GM18517 (cell line): ENCODE measurements at regions not wholly inside any gene's neighbourhood (a gene's known extent, or its start where the extent isn't known, plus 50 kb on each side); places are given as distances from the start of the nearest gene placed in this dataset.
"Not testable (repeated sequence)": the region's sequence is repeated elsewhere in the genome, so short reads cannot be mapped to it uniquely, and the experiment has no call there.

Experiments used
- ATAC-seq: cut with Tn5 transposase; IDR thresholded peaks from one replicate; pipeline ENCODE4 v1.9.1; 2021; ENCODE audit warnings: mild to moderate bottlenecking, moderate library complexity; ENCODE audit not compliant: unreplicated experiment

DNA sequence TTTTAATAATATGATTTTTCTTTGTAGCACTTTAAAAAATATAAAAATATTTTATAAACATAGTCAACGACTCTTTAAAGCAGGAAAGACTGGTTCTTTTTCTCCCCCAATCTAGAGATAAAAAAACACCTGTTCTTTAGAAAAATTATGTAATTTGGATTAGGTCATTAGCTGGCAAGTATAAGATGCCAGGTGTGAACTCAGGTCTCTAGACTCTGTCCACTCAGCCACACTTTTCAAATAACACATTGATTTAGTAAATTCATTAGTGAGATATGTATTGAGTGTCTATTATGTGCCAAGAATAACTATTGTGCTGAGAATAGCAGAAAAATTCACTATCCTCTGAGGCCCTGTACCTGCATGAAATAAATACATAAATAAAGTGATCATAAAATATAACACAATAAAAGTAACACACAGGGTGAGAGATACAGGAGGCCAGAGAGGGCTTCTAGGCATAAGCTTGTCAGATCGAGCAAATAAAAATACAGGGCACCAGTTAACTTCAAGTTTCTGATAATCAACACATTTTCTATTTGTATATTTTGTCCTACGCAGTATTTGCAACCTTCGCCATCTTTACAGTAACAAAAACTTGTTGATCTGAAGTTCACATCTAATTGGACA is 867.1 kb upstream of the GBE1 start:
- no peak for ATAC-seq

DNA sequence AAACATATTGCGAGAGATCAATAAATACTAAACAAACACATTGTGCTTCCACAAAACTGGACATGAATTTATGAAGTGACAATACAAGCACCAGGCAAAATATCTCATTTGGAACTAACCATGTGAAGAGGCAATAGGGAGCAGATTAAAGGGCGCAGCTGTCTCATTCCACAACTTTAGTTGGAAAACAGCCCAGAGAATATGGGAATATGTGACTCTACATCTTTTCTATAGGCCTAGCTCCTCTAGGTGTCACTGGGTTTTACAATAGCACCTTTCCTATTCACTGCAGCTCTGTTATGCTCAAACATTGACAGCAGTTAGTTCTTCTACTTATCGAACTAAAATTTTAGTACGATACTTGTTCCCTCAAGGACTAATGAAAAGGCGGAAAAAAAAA is 866.3 kb upstream of the GBE1 start:
- ATAC-seq = no peak

GRCh38 chr3:82620744-82621143 is 859.3 kb upstream of the GBE1 start:
- not testable (repeated sequence) for ATAC-seq

- ATAC-seq = no peak
Observed at GRCh38 chr3:82618594-82618993, 857.1 kb upstream of the GBE1 start.

DNA sequence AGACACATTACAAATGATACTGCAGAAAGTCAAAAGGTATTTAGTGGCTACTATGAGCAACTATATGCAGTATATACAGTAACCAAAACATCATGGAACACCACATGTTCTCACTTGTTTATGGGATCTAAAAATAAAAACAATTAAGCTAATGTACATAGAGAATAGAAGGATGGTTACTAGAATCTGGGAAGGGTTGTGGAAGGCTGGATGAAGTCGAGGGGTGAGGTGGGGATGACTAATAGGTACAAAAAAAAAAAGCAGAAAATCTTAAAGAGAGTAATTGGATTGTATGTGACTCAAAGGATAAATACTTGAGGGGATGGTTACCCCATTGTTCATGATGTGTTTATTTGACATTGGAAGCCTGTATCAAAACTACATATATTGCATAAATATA is 848.8 kb upstream of the GBE1 start:
- ATAC-seq = no peak

DNA sequence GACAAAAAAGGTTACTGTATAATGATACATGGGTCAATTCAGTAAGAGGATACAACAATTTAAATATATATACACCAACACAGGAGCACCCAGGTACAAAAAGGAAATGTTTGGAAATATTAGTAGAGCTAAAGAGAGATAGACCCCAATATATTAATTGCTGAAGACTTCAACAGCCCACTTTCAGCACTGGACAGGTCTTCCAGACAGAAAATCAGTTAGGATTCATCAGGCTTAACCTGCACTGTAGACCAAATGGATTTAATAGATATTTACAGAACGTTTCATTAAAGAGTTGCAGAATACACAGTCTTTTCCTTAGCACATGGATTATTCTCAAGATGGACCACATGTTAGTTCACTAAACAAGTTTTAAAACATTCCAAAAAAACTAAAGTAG is 845.9 kb upstream of the GBE1 start:
- ATAC-seq = no peak

DNA sequence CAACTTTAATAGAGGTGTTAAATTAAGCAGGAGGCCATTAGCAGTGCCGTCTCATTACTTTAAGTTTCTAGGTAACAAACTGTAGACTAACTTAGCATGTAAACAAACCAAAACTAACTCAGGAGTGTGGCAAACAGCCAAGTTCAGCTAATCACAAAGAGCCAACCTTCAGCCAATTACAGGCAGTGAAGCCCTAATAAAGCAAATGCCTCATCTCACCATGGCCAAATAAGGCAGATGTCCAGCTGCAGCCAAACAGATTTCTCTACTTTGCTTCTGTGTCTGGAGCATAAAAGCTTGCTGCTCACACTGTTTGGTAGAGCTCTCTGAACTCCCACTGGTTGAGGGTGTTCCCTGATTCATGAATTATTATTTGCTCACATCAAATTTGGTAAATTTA is 835.4 kb upstream of the GBE1 start:
- ATAC-seq = no peak

- no peak for ATAC-seq
Observed at GRCh38 chr3:82595530-82595929, 834.1 kb upstream of the GBE1 start.

GRCh38 chr3:82587174-82587573 is 825.7 kb upstream of the GBE1 start:
- no peak for ATAC-seq

DNA sequence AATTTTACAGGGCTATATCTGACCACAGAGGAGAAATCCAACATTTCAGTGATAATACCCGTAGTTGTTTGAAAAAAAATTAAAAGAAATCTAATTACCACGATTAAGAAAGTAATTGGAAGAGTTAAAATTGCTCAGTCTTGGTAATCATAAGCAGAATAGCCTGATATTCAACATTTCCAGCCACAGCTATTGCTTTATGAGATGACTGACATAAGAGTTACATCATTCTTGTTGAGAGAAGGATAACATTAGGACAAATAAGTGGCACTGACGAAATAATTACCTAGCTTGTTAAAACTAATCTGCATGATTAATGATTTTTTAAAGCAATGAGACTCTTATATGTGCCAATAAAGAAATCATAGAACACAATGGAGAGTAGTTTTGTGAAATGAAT is 825.0 kb upstream of the GBE1 start:
- ATAC-seq = no peak

DNA sequence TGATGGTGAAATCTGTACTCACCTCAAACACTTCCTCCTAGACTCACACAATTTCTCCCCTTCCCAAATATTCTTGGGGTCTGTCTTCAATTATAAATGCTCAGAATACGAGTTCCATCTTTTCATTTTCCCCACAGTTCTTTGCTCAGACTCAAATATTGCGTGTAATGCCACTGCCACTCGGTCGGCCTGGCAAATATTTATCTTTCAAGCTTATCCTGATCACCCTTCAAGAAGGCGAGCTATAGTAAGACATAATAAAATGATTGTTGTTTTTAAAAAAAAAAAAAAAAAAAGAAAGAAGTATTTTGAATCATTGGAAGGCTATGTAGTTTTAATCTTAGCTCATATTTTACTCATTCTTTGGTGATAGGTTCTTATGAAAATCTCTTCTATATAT is 824.6 kb upstream of the GBE1 start:
- ATAC-seq = not testable (repeated sequence)

DNA sequence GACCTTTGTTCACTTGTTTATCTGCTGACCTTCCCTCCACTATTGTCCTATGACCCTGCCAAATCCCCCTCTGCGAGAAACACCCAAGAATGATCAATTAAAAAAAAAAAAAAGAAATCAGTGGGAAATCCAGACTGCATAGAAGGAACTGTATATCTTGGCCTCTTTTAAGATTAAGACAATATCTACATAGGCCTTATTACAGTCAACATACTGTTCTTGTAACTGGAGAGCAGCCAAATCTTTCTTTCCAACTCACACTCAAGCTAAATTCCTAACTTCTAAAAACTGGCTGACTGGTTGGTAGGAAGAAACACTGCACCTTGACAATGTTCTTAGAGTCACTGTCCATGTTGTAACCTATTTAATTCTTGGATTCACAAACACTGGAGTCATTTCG is 824.1 kb upstream of the GBE1 start:
- not testable (repeated sequence) for ATAC-seq

DNA sequence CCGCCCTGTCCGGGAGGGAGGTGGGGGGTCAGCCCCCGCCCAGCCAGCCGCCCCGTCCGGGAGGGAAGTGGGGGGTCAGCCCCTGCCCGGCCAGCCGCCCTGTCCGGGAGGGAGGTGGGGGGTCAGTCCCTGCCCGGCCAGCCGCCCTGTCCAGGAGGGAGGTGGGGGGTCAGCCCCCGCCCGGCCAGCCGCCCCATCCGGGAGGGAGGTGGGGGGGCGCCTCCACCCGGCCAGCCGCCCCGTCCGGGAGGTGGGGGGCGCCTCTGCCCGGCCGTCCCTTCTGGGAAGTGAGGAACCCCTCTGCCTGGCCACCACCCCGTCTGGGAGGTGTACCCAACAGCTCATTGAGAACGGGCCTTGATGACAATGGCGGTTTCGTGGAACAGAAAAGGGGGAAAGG is 823.4 kb upstream of the GBE1 start:
- not testable (repeated sequence) for ATAC-seq

GRCh38 chr3:82584415-82584814 is 823.0 kb upstream of the GBE1 start:
- ATAC-seq = not testable (repeated sequence)

- ATAC-seq = no peak
Observed at GRCh38 chr3:82581350-82581749, 819.9 kb upstream of the GBE1 start.

DNA sequence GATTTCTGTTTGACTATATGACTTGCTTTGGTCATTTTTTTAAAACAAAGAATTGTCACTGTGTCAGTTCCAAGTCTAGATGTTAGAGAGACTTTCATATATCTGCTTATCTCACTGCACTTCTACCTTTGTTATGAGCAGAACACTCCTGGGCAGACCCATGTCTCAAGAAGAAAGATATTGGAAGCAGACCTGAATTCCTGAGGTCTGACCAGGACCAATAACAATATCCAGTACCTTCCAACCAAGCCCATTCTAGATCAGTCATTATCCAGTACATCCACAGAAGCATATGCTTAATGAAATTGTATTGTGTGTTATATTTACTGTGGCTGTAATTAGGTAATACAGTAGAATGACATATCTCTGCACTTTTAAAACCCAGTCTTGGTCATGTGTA is 811.3 kb upstream of the GBE1 start:
- no peak for ATAC-seq

DNA sequence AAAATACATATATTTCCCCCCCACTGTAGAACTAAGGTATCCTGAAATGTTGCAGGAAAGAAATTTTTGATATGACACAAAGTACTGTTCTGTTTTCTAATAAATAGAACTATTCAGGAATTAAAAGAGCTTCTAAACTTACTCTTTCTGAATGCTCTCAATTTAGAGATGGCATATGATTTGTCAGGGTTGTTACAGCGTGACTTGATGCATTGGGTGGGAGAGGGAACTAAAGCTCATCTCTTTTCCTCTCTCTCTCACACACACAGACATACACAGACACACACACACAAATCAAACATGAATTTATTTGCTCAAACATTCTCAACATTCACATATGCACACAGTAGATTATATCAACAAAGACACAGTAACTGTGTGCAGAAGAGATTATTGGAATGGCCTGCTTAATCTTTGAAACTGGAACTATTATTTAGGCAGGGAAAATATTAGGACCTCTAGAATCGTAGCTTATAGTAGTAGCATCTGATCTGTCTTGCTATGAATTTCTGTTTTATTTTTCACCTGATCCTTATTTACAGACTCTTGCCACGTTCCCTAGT is 807.4 kb upstream of the GBE1 start:
- no peak for ATAC-seq

DNA sequence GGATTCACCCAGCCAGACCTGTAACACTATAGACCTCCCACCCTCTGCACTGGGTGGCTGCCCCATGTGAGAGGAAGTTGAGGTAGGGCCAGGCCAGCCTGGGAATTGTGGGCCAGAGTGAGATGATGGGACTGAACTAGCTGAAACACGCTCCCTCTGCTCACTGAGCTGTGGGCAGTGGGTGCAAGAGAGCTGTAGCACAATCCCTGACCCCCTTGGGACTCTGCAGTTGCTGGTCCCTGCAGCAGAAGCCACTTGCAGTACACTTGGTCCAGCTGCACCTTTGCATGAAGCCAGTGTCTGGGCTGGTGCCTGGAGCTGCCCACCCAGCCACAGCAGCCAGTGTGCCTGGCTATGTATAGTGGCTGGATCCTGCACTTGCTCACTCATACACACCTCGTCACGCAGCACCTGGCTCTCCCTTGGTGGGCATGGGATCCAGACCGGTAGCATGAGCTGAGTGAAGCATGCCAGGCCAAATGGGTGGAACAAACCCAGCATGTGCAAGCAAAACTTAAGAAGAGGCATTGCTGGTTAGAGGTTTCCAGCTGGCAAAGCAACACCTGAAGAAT is 805.7 kb upstream of the GBE1 start:
- no peak for ATAC-seq

DNA sequence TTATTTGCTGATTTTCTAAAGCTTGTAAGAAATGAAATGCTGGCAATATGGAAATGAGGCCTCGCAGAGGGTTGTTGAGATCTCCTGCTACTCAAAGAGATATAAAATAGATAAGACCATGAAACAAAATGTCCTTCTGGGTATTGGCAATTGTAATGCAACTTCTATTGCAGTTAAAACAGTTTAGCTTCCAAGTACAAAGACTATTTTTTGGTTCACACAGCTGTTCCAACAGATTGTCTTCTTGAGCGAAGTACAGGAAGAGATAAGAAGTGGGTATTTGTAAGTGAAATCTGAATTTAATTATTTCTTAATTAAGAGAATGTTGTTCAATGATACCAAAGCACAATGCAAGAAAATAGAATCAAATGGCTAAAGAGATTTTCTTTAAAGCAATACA is 801.5 kb upstream of the GBE1 start:
- no peak for ATAC-seq

- no peak for ATAC-seq
Observed at GRCh38 chr3:82561784-82562183, 800.3 kb upstream of the GBE1 start.

DNA sequence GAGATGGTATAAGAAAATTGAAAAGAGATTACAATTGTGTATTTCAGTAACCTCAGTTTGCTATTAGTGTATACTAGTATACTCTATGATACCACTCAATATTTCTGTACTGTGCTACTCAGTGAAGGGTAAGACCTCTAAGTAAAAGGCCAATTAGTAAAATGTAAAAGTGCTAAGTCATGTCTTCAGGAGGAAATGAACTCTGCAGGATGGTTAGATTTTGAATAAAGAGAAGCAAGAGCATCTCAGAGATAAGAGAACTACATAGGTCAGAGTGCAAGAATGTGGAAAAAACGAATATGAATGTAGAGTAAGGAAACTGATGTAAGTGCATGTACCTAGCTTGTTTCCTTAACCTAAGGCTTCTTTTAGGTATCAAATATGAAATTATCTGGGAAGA is 796.6 kb upstream of the GBE1 start:
- no peak for ATAC-seq

DNA sequence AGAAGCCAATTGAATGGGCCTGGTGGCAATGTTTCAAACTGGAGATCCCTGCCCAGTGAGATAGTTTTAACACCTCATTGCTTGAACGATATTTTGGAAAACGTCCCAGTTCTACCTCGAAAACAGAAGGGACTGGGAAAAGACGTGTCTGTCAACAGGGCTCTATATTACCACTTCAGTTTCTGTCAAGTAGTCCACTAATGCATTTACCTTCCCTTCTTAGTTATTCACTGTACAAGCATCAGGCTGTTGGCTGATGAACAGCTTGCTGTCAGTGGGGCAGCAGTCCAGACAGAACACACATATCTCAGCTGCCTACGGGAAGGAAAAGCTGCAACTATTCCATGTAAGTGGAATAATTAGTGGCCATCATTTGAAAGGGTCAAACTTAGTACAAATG is 794.7 kb upstream of the GBE1 start:
- ATAC-seq = no peak

DNA sequence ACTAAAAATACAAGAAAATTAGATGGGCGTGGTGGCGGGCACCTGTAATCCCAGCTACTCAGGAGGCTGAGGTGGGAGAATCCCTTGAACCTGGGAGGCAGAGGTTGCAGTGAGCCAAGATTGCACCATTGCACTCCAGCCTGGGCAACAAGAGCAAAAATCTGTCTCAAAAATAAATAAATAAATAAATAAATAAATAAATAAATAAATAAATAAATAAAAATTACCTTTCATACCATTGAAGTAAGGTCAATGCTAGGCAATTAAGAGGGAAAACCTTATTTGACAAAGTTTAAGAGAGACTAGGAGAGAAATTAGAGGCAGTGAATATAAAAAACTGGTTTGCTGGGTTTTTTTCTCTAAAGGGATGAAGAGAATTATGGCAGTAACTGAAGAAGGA is 781.1 kb upstream of the GBE1 start:
- ATAC-seq = not testable (repeated sequence)
